ENCODE measurements at regions not wholly inside any gene's neighbourhood (a gene's known extent, or its start where the extent isn't known, plus 50 kb on each side); places are given as distances from the start of the nearest gene placed in this dataset.

GRCh38 chr5:103364074-103364473, 105.5 kb downstream of the MACIR start:
- TF ChIP-seq, protein P1, sequence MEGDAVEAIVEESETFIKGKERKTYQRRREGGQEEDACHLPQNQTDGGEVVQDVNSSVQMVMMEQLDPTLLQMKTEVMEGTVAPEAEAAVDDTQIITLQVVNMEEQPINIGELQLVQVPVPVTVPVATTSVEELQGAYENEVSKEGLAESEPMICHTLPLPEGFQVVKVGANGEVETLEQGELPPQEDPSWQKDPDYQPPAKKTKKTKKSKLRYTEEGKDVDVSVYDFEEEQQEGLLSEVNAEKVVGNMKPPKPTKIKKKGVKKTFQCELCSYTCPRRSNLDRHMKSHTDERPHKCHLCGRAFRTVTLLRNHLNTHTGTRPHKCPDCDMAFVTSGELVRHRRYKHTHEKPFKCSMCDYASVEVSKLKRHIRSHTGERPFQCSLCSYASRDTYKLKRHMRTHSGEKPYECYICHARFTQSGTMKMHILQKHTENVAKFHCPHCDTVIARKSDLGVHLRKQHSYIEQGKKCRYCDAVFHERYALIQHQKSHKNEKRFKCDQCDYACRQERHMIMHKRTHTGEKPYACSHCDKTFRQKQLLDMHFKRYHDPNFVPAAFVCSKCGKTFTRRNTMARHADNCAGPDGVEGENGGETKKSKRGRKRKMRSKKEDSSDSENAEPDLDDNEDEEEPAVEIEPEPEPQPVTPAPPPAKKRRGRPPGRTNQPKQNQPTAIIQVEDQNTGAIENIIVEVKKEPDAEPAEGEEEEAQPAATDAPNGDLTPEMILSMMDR (IDR thresholded peaks at IDR 0.05): no peak
- H3K27me3 Mint-ChIP-seq (ENCODE audit: low read depth in 2 of 2): no peaks in the 10 kb centered on the region

DNA sequence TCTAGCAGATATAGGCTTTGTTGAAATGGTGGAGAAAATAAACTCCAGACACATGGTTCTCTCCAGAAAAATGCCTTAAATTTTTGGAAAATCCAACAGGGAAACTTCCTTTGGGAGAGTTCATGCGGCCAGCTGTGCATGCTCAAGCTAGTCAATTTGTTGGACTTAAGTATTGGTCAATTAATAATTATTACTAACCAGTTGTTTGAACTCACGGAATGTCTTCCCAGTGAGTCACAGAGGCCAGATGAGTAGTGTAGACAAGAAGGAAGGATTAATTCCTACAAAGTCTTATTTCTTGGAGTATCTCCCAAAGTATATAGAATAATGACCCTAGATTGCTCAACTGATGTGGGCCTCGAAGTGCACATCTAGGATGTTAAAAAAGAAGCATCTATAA, 103.6 kb downstream of the MACIR start:
- no peak for ATAC-seq
- TF ChIP-seq, protein P1 (IDR thresholded peaks at IDR 0.05): no peak

More at GRCh38 chr5:103364074-103364473, 105.5 kb downstream of the MACIR start:
- peak in 1 of 3 donors; percentile 39 for ATAC-seq
- Mint-ChIP-seq H3K4me3 (no peak overlapping the region), H3K4me1 (no peaks in the 10 kb centered on the region), H3K27ac (no peak overlapping the region), H3K9me3 (peaks cover 2 to 4% of the 10 kb centered on the region in 2 donors), H3K36me3 (peaks cover 8% of the 10 kb centered on the region)
- 93% methylated on average over 2 of the region's 2 CpGs for WGBS (ENCODE audit: insufficient coverage)
- H3K9me3 ChIP-seq (ENCODE audit: control insufficient read depth, insufficient read depth, low read length): no peaks in the 10 kb centered on the region
- no peaks in the 10 kb centered on the region for H3K4me1 ChIP-seq (ENCODE audit: control insufficient read depth, insufficient read depth, low read length)
- no peak overlapping the region for H3K4me3 ChIP-seq (ENCODE audit: low read length)
- H3K36me3 ChIP-seq (ENCODE audit: control insufficient read depth, insufficient read depth, low read length): no peaks in the 10 kb centered on the region
- no peaks in the 10 kb centered on the region for H3K27me3 ChIP-seq (ENCODE audit: control insufficient read depth, insufficient read depth, low read length)
- intact Hi-C loops (cut with micrococcal nuclease): no loop called here
- H3K27ac ChIP-seq (ENCODE audit: low read length): no peak overlapping the region
- no peak for DNase-seq

DNA sequence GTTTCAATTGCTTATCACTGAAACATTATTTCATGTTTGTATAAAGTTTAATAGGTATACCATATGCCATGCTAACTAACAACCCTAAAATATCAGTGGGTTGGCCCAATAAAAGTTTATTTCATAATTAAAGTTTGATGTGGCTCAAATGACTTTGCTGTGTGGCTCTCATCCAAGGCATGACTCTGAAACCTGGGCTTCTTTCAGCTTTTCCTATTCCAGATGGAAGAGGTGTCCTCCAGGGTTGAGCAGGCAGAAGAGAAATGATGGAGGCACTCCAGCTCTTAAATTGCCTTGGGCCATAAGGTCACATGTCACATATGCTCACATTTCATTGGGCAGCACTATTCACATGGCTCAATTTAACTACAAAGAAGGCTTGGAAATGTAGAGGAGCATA, 101.9 kb downstream of the MACIR start:
- no peaks in the 10 kb centered on the region for H3K9me3 ChIP-seq (ENCODE audit: control insufficient read depth, insufficient read depth, low read length)
- no peaks in the 10 kb centered on the region for H3K27me3 ChIP-seq (ENCODE audit: control insufficient read depth, insufficient read depth, low read length)
- no peaks in the 10 kb centered on the region for H3K4me1 ChIP-seq (ENCODE audit: control insufficient read depth, insufficient read depth, low read length)
- intact Hi-C loops (cut with micrococcal nuclease): no loop called here
- H3K4me3 ChIP-seq (ENCODE audit: low read length): no peak overlapping the region
- H3K27me3 Mint-ChIP-seq (ENCODE audit: low read depth in 2 of 2): no peaks in the 10 kb centered on the region
- ATAC-seq: no peak
- no peaks in the 10 kb centered on the region for H3K36me3 ChIP-seq (ENCODE audit: control insufficient read depth, insufficient read depth, low read length)
- no peaks in the 10 kb centered on the region for H3K4me1 Mint-ChIP-seq
- TF ChIP-seq, protein P1 (IDR thresholded peaks at IDR 0.05): no peak
- H3K4me3 Mint-ChIP-seq: no peak overlapping the region
- H3K27ac Mint-ChIP-seq: no peak overlapping the region
- no peak overlapping the region for H3K27ac ChIP-seq (ENCODE audit: low read length)
- H3K36me3 Mint-ChIP-seq: no peaks in the 10 kb centered on the region
- DNase-seq: no peak
- H3K9me3 Mint-ChIP-seq: no peaks in the 10 kb centered on the region

More for the DNA sequence above, 103.6 kb downstream of the MACIR start:
- Histone ChIP-seq H3K36me3 (ENCODE audit: control insufficient read depth, insufficient read depth, low read length) (no peaks in the 10 kb centered on the region), H3K27ac (ENCODE audit: low read length) (no peak overlapping the region), H3K4me3 (ENCODE audit: low read length) (no peak overlapping the region), H3K27me3 (ENCODE audit: control insufficient read depth, insufficient read depth, low read length) (no peaks in the 10 kb centered on the region), H3K9me3 (ENCODE audit: control insufficient read depth, insufficient read depth, low read length) (no peaks in the 10 kb centered on the region), H3K4me1 (ENCODE audit: control insufficient read depth, insufficient read depth, low read length) (no peaks in the 10 kb centered on the region)
- no peaks in the 10 kb centered on the region for H3K27me3 Mint-ChIP-seq (ENCODE audit: low read depth in 2 of 2)
- H3K36me3 Mint-ChIP-seq: no peaks in the 10 kb centered on the region
- WGBS (ENCODE audit: insufficient coverage): 93% methylated on average over 3 of the region's 3 CpGs
- H3K4me1 Mint-ChIP-seq: no peaks in the 10 kb centered on the region
- H3K9me3 Mint-ChIP-seq: no peaks in the 10 kb centered on the region
- H3K4me3 Mint-ChIP-seq: no peak overlapping the region
- intact Hi-C loops (cut with micrococcal nuclease): no loop called here
- DNase-seq: no peak
- H3K27ac Mint-ChIP-seq: no peak overlapping the region

DNA sequence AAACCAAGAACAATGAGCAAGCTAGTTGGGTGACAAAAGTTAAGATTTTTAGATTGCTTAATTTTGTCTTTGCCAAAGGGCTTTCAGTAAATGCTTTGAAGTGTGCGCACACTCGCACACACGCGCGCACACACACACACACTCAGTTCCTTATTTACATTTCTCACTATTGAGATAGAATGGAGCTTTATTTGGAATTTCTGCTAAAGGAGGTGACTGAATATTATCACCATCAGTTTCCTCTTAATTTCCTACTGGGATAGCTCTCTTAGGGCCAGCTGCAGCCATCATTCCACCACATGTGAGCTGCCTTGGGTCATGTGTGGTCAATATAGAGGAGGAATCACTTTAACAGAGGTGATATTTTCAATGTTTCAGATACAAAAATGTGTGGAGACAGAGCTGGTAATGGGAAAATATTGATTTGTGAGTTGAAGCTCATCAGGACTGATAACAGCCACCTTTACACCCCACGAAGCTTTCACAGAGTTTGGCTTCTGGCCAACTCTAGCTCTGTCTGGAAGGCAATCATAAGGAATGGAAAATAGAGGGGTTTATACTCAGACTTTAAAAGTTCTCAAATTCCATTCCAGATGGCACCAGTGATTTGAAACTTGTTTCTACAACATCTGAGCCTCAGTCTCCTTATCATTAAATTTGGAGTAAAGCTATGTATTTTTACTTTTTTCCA, 99.9 kb downstream of the MACIR start:
- no peaks in the 10 kb centered on the region for H3K27me3 Mint-ChIP-seq (ENCODE audit: low read depth in 2 of 2)
- H3K9me3 ChIP-seq (ENCODE audit: control insufficient read depth, insufficient read depth, low read length): no peaks in the 10 kb centered on the region
- H3K27ac ChIP-seq (ENCODE audit: low read length): no peak overlapping the region
- no peaks in the 10 kb centered on the region for H3K4me1 Mint-ChIP-seq
- no peaks in the 10 kb centered on the region for H3K4me1 ChIP-seq (ENCODE audit: control insufficient read depth, insufficient read depth, low read length)
- no peak overlapping the region for H3K27ac Mint-ChIP-seq
- no peaks in the 10 kb centered on the region for H3K36me3 Mint-ChIP-seq
- intact Hi-C loops (cut with micrococcal nuclease): no loop called here
- H3K4me3 ChIP-seq (ENCODE audit: low read length): no peak overlapping the region
- TF ChIP-seq, protein P1 (IDR thresholded peaks at IDR 0.05): no peak
- H3K4me3 Mint-ChIP-seq: no peak overlapping the region
- ATAC-seq: no peak
- H3K27me3 ChIP-seq (ENCODE audit: control insufficient read depth, insufficient read depth, low read length): no peaks in the 10 kb centered on the region
- WGBS (ENCODE audit: insufficient coverage): no CpG with 5 or more reads among the region's 6 CpGs
- DNase-seq: no peak
- no peaks in the 10 kb centered on the region for H3K9me3 Mint-ChIP-seq
- no peaks in the 10 kb centered on the region for H3K36me3 ChIP-seq (ENCODE audit: control insufficient read depth, insufficient read depth, low read length)

Data from natural killer cell (primary cell).